ENCODE measurements at regions not wholly inside any gene's neighbourhood (a gene's known extent, or its start where the extent isn't known, plus 50 kb on each side); places are given as distances from the start of the nearest gene placed in this dataset.

GRCh38 chr18:66328296-66328878 is 275.5 kb downstream of the CDH19 start (continued):
- TF ChIP-seq CBFB (IDR thresholded peaks at IDR 0.05; ENCODE audit: low read depth) (no peak), HDAC2 (IDR thresholded peaks at IDR 0.05) (no peak), SREBF1 (IDR thresholded peaks at IDR 0.05; ENCODE audit: low read length) (no peak)

- DNase-seq (ENCODE audit: low read depth, low spot score): no peak
- BruUV-seq (replicated peaks): no TSS peak
- no peak for FAIRE-seq
- WGBS (ENCODE audit: insufficient coverage, insufficient replicate concordance, low lambda C conversion rate, missing lambda C conversion rate): 39% methylated on average over 5 of the region's 5 CpGs
- no peaks in the 10 kb centered on the region for H4K20me1 ChIP-seq (ENCODE audit: control insufficient read depth, insufficient read depth)
- H3K36me3 ChIP-seq (ENCODE audit: control insufficient read depth in 2 of 2, insufficient read depth in 2 of 2, low read length in 1 of 2): no peaks in the 10 kb centered on the region
- no peak overlapping the region for H3K4me2 ChIP-seq (ENCODE audit: control insufficient read depth, insufficient read depth)
- H3K4me1 ChIP-seq (ENCODE audit: control insufficient read depth, insufficient read depth, low read length): no peaks in the 10 kb centered on the region
- intact Hi-C loops (cut with micrococcal nuclease; ENCODE audit: unreplicated experiment) (no loop called here), in situ Hi-C loops (cut with MboI) (no loop called here)
- no peaks in the 10 kb centered on the region for H3K79me2 ChIP-seq (ENCODE audit: control insufficient read depth, insufficient read depth, low read length)
- H3K27me3 ChIP-seq (replicated peaks in 1 of 2; ENCODE audit: control insufficient read depth in 2 of 2, insufficient read depth in 2 of 2, low read length in 1 of 2): no peaks in the 10 kb centered on the region
- H3K9ac ChIP-seq (ENCODE audit: control insufficient read depth, insufficient read depth, low read length): no peak overlapping the region
- H3K27ac ChIP-seq (ENCODE audit: control insufficient read depth, insufficient read depth): no peak overlapping the region
- ATAC-seq: no peak
- ChIA-PET CTCF (no interaction called here), SMC1A (ENCODE audit: uncharacterized antibody, unreplicated experiment) (no interaction called here), RAD21 (ENCODE audit: unreplicated experiment) (no interaction called here), POLR2A (no interaction called here)
- no peak overlapping the region for H3K4me3 ChIP-seq
- no peak overlapping the region for H2AFZ ChIP-seq (ENCODE audit: control insufficient read depth, low read depth, low read length)
- no peaks in the 10 kb centered on the region for H3K9me3 ChIP-seq (replicated peaks; ENCODE audit: control insufficient read depth, insufficient read depth, low read length)
- no peak for TF ChIP-seq RAD21 (IDR thresholded peaks at IDR 0.05; ENCODE audit: insufficient read depth, low read depth, low read length)
- TF ChIP-seq RCOR1 (conservative IDR thresholded peaks at IDR 0.05; ENCODE audit: low read depth, low read length): no peak
- no peak for TF ChIP-seq REST (IDR thresholded peaks at IDR 0.05; ENCODE audit: low read depth, low read length)
- no peak for TF ChIP-seq E4F1 (IDR thresholded peaks at IDR 0.05; ENCODE audit: borderline replicate concordance, partially characterized antibody)
- TF ChIP-seq USF1 (IDR thresholded peaks at IDR 0.05; ENCODE audit: borderline replicate concordance, extremely low read length, insufficient read depth, low read depth, low read length): no peak
- no peak for TF ChIP-seq ESRRA (IDR thresholded peaks at IDR 0.05; ENCODE audit: low read length)
- TF ChIP-seq MEF2A (IDR thresholded peaks at IDR 0.05; ENCODE audit: insufficient read depth, low read depth, low read length): no peak
These were observed 278.6 kb downstream of the CDH19 start for GRCh38 chr18:66325251-66325650.
